ENCODE measurements at regions not wholly inside any gene's neighbourhood (a gene's known extent, or its start where the extent isn't known, plus 50 kb on each side); places are given as distances from the start of the nearest gene placed in this dataset.

- TF ChIP-seq CTCF (conservative IDR thresholded peaks at IDR 0.05) = no peak
- no peak for TF ChIP-seq EZH2 (IDR thresholded peaks at IDR 0.05; ENCODE audit: low read depth)
Measured at GRCh38 chr7:125444864-125445263, 515.2 kb upstream of the POT1 start.
